ENCODE measurements at regions not wholly inside any gene's neighbourhood (a gene's known extent, or its start where the extent isn't known, plus 50 kb on each side); places are given as distances from the start of the nearest gene placed in this dataset.
"Not testable (repeated sequence)": the region's sequence is repeated elsewhere in the genome, so short reads cannot be mapped to it uniquely, and the experiment has no call there.

GRCh38 chr10:2584385-2584784 is 483.0 kb upstream of the PFKP start:
- in situ Hi-C loops (cut with MboI; ENCODE audit: low sequenced_read_pairs) = no loop called here

- in situ Hi-C loops (cut with MboI; ENCODE audit: low sequenced_read_pairs) = no loop called here
These were observed 490.5 kb upstream of the PFKP start for GRCh38 chr10:2576892-2577291.

- in situ Hi-C loops (cut with MboI; ENCODE audit: low sequenced_read_pairs) = no loop called here
These were observed 491.9 kb upstream of the PFKP start for GRCh38 chr10:2575460-2575859.

GRCh38 chr10:2572611-2573010 is 494.7 kb upstream of the PFKP start:
- in situ Hi-C loops (cut with MboI; ENCODE audit: low sequenced_read_pairs) = no loop called here

- in situ Hi-C loops (cut with MboI; ENCODE audit: low sequenced_read_pairs) = no loop called here
These were observed 510.5 kb upstream of the PFKP start for GRCh38 chr10:2556883-2557282.

- in situ Hi-C loops (cut with MboI; ENCODE audit: low sequenced_read_pairs) = no loop called here
These were observed 519.3 kb upstream of the PFKP start for GRCh38 chr10:2548071-2548470.

- in situ Hi-C loops (cut with MboI; ENCODE audit: low sequenced_read_pairs) = no loop called here
These were observed 519.7 kb upstream of the PFKP start for GRCh38 chr10:2547606-2548005.

- in situ Hi-C loops (cut with MboI; ENCODE audit: low sequenced_read_pairs) = not testable (repeated sequence)
These were observed 520.5 kb upstream of the PFKP start for GRCh38 chr10:2546894-2547293.

GRCh38 chr10:2543974-2544373 is 523.4 kb upstream of the PFKP start:
- in situ Hi-C loops (cut with MboI; ENCODE audit: low sequenced_read_pairs) = no loop called here

GRCh38 chr10:2543142-2543886 is 524.0 kb upstream of the PFKP start:
- in situ Hi-C loops (cut with MboI; ENCODE audit: low sequenced_read_pairs) = no loop called here

GRCh38 chr10:2541176-2541575 is 526.2 kb upstream of the PFKP start:
- in situ Hi-C loops (cut with MboI; ENCODE audit: low sequenced_read_pairs) = no loop called here

- in situ Hi-C loops (cut with MboI; ENCODE audit: low sequenced_read_pairs) = no loop called here
These were observed 537.4 kb upstream of the PFKP start for GRCh38 chr10:2529945-2530344.

GRCh38 chr10:2525781-2526180 is 541.6 kb upstream of the PFKP start:
- in situ Hi-C loops (cut with MboI; ENCODE audit: low sequenced_read_pairs) = no loop called here

- in situ Hi-C loops (cut with MboI; ENCODE audit: low sequenced_read_pairs) = no loop called here
These were observed 548.2 kb upstream of the PFKP start for GRCh38 chr10:2519139-2519538.

GRCh38 chr10:2509081-2509531 is 558.2 kb upstream of the PFKP start:
- in situ Hi-C loops (cut with MboI; ENCODE audit: low sequenced_read_pairs) = no loop called here

GRCh38 chr10:2501366-2501940 is 565.9 kb upstream of the PFKP start:
- in situ Hi-C loops (cut with MboI; ENCODE audit: low sequenced_read_pairs) = not testable (repeated sequence)

- in situ Hi-C loops (cut with MboI; ENCODE audit: low sequenced_read_pairs) = no loop called here
These were observed 572.9 kb upstream of the PFKP start for GRCh38 chr10:2494399-2494798.

- in situ Hi-C loops (cut with MboI; ENCODE audit: low sequenced_read_pairs) = no loop called here
These were observed 578.8 kb upstream of the PFKP start for GRCh38 chr10:2488446-2489005.

GRCh38 chr10:2487921-2488320 is 579.4 kb upstream of the PFKP start:
- in situ Hi-C loops (cut with MboI; ENCODE audit: low sequenced_read_pairs) = no loop called here

GRCh38 chr10:2478656-2479055 is 588.7 kb upstream of the PFKP start:
- in situ Hi-C loops (cut with MboI; ENCODE audit: low sequenced_read_pairs) = no loop called here

- in situ Hi-C loops (cut with MboI; ENCODE audit: low sequenced_read_pairs) = no loop called here
These were observed 590.4 kb upstream of the PFKP start for GRCh38 chr10:2476812-2477553.

All from HL-60/S4 (cell line).